ENCODE measurements at regions not wholly inside any gene's neighbourhood (a gene's known extent, or its start where the extent isn't known, plus 50 kb on each side); places are given as distances from the start of the nearest gene placed in this dataset.

DNA sequence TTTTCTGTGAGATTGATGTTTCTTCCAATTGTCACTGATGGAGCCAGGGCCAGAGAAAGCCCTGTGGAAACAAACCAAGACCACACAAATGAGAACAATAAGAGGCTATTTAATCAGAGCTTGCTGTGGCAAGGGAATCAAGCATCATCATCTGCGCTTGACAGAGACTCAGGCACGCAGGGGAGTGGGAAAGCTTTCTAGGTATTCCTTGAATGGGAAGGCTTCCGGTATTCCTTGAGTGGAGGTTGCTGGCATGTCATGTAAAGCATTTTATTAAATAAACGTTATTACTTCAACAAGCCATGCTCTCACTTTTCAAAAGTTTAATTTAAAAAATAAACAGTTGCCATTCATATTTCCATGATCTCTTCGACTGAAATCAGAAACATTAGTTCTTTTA lies 194.6 kb upstream of the SYT4 start:
- DNase-seq = no peak
- Histone ChIP-seq H3K9me3 (no peaks in the 10 kb centered on the region), H3K36me3 (no peaks in the 10 kb centered on the region), H3K27me3 (no peaks in the 10 kb centered on the region), H3K4me3 (no peak overlapping the region), H3K4me1 (no peaks in the 10 kb centered on the region), H3K27ac (no peak overlapping the region)
- TF ChIP-seq, protein P1, sequence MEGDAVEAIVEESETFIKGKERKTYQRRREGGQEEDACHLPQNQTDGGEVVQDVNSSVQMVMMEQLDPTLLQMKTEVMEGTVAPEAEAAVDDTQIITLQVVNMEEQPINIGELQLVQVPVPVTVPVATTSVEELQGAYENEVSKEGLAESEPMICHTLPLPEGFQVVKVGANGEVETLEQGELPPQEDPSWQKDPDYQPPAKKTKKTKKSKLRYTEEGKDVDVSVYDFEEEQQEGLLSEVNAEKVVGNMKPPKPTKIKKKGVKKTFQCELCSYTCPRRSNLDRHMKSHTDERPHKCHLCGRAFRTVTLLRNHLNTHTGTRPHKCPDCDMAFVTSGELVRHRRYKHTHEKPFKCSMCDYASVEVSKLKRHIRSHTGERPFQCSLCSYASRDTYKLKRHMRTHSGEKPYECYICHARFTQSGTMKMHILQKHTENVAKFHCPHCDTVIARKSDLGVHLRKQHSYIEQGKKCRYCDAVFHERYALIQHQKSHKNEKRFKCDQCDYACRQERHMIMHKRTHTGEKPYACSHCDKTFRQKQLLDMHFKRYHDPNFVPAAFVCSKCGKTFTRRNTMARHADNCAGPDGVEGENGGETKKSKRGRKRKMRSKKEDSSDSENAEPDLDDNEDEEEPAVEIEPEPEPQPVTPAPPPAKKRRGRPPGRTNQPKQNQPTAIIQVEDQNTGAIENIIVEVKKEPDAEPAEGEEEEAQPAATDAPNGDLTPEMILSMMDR (IDR thresholded peaks at IDR 0.05) = no peak
- no peak for TF ChIP-seq POLR2A (IDR thresholded peaks at IDR 0.05)

DNA sequence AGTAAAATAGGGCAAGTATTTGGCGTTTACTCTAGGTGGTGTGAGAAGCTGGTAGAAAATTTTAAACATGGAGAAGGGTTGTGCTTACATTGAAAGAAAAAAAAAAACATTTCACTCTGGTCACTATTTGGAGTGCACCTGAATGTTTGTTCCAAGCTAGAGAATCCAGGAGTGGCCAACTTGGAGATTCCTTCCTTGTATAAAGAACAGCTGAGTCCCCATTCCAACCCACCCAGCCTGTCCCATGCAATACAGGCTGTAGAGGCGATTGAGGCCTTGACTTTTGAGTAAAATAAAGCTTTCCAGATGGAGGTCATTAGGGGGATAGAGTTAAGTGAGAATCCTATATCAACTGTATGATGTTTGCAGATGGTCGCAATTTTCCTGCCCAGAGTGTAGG lies 203.8 kb upstream of the SYT4 start:
- Histone ChIP-seq H3K4me1 (no peaks in the 10 kb centered on the region), H3K27ac (no peak overlapping the region), H3K36me3 (no peaks in the 10 kb centered on the region), H3K27me3 (no peaks in the 10 kb centered on the region), H3K9me3 (no peaks in the 10 kb centered on the region), H3K4me3 (no peak overlapping the region)
- TF ChIP-seq, protein P1 (IDR thresholded peaks at IDR 0.05) = no peak
- TF ChIP-seq POLR2A (IDR thresholded peaks at IDR 0.05) = no peak
- no peak for DNase-seq

DNA sequence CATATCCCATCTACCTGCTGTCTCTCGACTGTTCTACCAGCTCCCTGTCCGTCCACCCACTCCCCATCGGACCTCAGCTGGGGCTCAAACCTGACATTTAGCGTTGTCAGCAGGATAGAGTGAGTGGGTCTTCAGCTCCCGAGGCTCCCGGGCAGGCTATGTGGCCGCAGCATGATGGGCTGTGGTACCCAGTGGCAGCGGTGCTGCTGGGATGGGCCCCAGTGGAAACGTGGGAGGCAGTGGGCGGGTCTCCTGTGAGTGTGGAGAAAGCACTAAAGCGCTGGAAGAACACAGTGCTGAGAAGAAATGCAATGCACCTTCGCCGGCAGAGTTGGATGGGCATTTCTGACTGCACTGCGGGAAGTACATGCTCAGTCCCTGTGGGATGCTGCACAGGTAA lies 204.8 kb upstream of the SYT4 start:
- TF ChIP-seq POLR2A (IDR thresholded peaks at IDR 0.05) = no peak
- TF ChIP-seq, protein P1 (IDR thresholded peaks at IDR 0.05) = no peak
- no peak for DNase-seq
- Histone ChIP-seq H3K4me3 (no peak overlapping the region), H3K27ac (no peak overlapping the region), H3K27me3 (no peaks in the 10 kb centered on the region), H3K9me3 (no peaks in the 10 kb centered on the region), H3K36me3 (no peaks in the 10 kb centered on the region), H3K4me1 (no peaks in the 10 kb centered on the region)

DNA sequence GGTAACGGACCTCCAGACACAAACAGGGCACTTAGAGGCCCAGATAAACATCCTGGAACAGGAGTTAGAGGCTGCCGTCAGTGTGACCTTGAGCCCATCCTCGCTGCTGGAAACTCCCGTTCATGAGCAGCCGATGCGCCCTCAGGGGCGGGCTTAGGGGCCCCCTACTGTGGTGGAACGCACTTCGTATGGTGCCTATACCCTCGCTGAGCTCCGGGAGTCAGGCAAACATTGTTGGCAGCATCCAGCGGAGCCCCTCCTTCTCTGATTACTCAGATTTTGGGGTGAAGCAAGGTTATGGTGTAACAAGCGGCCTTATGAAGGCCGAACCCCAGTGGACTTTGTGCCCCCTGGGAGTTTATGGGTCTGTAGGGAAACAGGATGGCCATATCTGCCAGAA lies 205.3 kb upstream of the SYT4 start:
- Histone ChIP-seq H3K9me3 (no peaks in the 10 kb centered on the region), H3K4me1 (no peaks in the 10 kb centered on the region), H3K27me3 (no peaks in the 10 kb centered on the region), H3K36me3 (no peaks in the 10 kb centered on the region), H3K4me3 (no peak overlapping the region), H3K27ac (no peak overlapping the region)
- DNase-seq = no peak
- TF ChIP-seq, protein P1 (IDR thresholded peaks at IDR 0.05) = no peak
- no peak for TF ChIP-seq POLR2A (IDR thresholded peaks at IDR 0.05)

DNA sequence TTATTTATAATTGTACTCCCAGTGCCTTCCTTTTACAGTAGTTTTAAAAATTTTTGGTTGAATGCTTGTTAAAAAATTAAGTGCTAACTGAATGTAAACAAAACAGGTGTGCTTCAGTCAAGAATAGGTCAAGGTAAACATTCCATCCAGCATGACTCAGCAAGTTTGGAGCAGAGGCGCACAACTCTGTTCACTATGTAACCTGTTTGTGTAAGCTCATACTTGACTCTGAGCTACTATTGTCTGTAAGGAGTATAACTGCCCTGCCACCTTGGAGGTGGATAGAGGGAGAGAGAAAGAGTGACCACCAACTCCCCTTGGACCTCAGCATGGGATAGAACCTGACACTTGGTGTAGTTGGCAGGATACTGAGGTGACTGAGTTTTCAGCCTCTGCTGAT lies 207.4 kb upstream of the SYT4 start:
- H3K9me3 ChIP-seq = no peaks in the 10 kb centered on the region
- DNase-seq = no peak
- no peaks in the 10 kb centered on the region for H3K27me3 ChIP-seq
- no peak overlapping the region for H3K27ac ChIP-seq
- TF ChIP-seq, protein P1 (IDR thresholded peaks at IDR 0.05) = no peak
- TF ChIP-seq POLR2A (IDR thresholded peaks at IDR 0.05) = no peak
- no peaks in the 10 kb centered on the region for H3K4me1 ChIP-seq
- no peak overlapping the region for H3K4me3 ChIP-seq
- no peaks in the 10 kb centered on the region for H3K36me3 ChIP-seq

DNA sequence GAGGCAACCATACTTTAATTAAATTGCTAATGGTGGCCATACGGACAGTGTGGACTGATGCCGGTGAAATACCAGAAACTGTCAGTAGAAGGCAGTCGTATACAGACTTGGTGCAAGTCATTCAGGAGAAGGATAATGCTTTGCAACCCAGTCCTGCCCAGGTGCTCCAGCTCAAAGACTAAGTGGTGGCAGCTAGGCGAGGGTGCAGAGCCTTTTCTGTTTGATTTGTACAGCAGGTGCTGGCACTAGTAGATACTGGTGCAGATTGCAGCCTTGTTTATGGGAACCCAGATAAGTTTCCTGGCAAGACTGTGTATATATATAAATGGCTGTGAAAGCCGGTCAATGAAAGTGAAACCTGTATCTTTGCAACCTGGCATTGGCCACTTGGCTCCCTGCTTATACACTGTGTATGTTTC lies 208.3 kb upstream of the SYT4 start:
- Histone ChIP-seq H3K9me3 (no peaks in the 10 kb centered on the region), H3K4me3 (no peak overlapping the region), H3K27ac (no peak overlapping the region), H3K27me3 (no peaks in the 10 kb centered on the region), H3K4me1 (no peaks in the 10 kb centered on the region), H3K36me3 (no peaks in the 10 kb centered on the region)
- DNase-seq = no peak
- no peak for TF ChIP-seq POLR2A (IDR thresholded peaks at IDR 0.05)
- TF ChIP-seq, protein P1 (IDR thresholded peaks at IDR 0.05) = peak in 1 of 6 experiments; percentile 8

Measured in Peyer's patch (tissue), 4 donors.